Keratinocyte (primary cell): ENCODE measurements at regions not wholly inside any gene's neighbourhood (a gene's known extent, or its start where the extent isn't known, plus 50 kb on each side); places are given as distances from the start of the nearest gene placed in this dataset.

Source experiments
- DNase-seq: peaks from one replicate; pipeline ENCODE4 v3.0.0-alpha.2; 2011; ENCODE audit warnings: low read depth, missing footprints, low spot score
- FAIRE-seq: peaks from 2 replicates; lab custom pipeline; 2011; peaks lifted over from hg19 to GRCh38; lab: Jason Lieb, UNC
- H2AFZ ChIP-seq: 2 replicates; pipeline ENCODE4 v1.6.0; 2012; ENCODE audit warnings: low read length, control low read depth, inconsistent platforms; ENCODE audit not compliant: control insufficient read depth
- H3K27ac ChIP-seq: 2 replicates; pipeline ENCODE4 v1.5.1; 2011; ENCODE audit warnings: low read length; ENCODE audit not compliant: control insufficient read depth, insufficient read depth
- H3K27me3 ChIP-seq: 3 replicates; pipeline ENCODE4 v1.6.0; 2011; ENCODE audit warnings: low read length; ENCODE audit not compliant: control insufficient read depth, insufficient read depth; ENCODE audit errors: extremely low read depth
- H3K36me3 ChIP-seq, 2 experiments: 2 replicates in 1 of 2; 3 replicates in 1 of 2; pipeline ENCODE4 v1.5.1; 2011; ENCODE audit warnings: low read length in 2 of 2, mild to moderate bottlenecking in 1 of 2; ENCODE audit not compliant: control insufficient read depth in 2 of 2, insufficient read depth in 2 of 2; ENCODE audit errors: extremely low read depth in 1 of 2
- H3K4me1 ChIP-seq: 3 replicates; pipeline ENCODE4 v1.5.1; 2011; ENCODE audit warnings: low read length; ENCODE audit not compliant: control insufficient read depth, insufficient read depth; ENCODE audit errors: extremely low read depth
- H3K4me2 ChIP-seq: 3 replicates; pipeline ENCODE4 v1.6.0; 2011; ENCODE audit warnings: low read depth, low read length; ENCODE audit not compliant: control insufficient read depth, insufficient read depth; ENCODE audit errors: extremely low read depth
- H3K4me3 ChIP-seq, 3 experiments: fragments of 200-600 bp in 1 of 3; sonication (generic) in 1 of 3; 2 replicates in 2 of 3; 3 replicates in 1 of 3; pipeline ENCODE4 v1.5.1; 2011 to 2016; ENCODE audit warnings: low read length in 3 of 3, mild to moderate bottlenecking in 3 of 3, control low read depth in 2 of 3, inconsistent platforms in 1 of 3, low read depth in 1 of 3, mixed read lengths in 1 of 3, mixed run types in 1 of 3, moderate library complexity in 1 of 3; ENCODE audit not compliant: control insufficient read depth in 2 of 3, insufficient read depth in 2 of 3; ENCODE audit errors: extremely low read depth in 1 of 3
- H3K79me2 ChIP-seq: 2 replicates; pipeline ENCODE4 v1.6.0; 2012; ENCODE audit warnings: low read length; ENCODE audit not compliant: control insufficient read depth, insufficient read depth
- H3K9ac ChIP-seq: 3 replicates; pipeline ENCODE4 v1.6.0; 2011; ENCODE audit warnings: low read length; ENCODE audit not compliant: control insufficient read depth, insufficient read depth; ENCODE audit errors: extremely low read depth
- H3K9me1 ChIP-seq: 3 replicates; pipeline ENCODE4 v1.6.0; 2011; ENCODE audit warnings: low read length; ENCODE audit not compliant: control insufficient read depth, insufficient read depth; ENCODE audit errors: extremely low read depth
- H3K9me3 ChIP-seq: 2 replicates; pipeline ENCODE4 v1.5.1; 2012; ENCODE audit warnings: low read depth, low read length; ENCODE audit not compliant: control insufficient read depth
- H4K20me1 ChIP-seq: 3 replicates; pipeline ENCODE4 v1.6.0; 2011; ENCODE audit warnings: low read length; ENCODE audit not compliant: control insufficient read depth, insufficient read depth; ENCODE audit errors: extremely low read depth
- EZH2 ChIP-seq: IDR thresholded peaks from one replicate; pipeline ENCODE4 v1.6.1; 2012; ENCODE audit warnings: inconsistent platforms, mild to moderate bottlenecking, low read length, moderate library complexity
- dilution Hi-C: fragments of 300-500 bp; cut with MboI; formaldehyde crosslinking; loops from one replicate; pipeline ENCODE4 v1.7.0; 2020; ENCODE audit warnings: low sequenced_read_pairs; ENCODE audit not compliant: extremely low pct_ligation_motif_present
- TF ChIP-seq, protein P1 (sequence below), 3 experiments: IDR thresholded peaks in 1 of 3; conservative IDR thresholded peaks in 1 of 3; optimal IDR thresholded peaks in 1 of 3; 2 replicates in 2 of 3; 3 replicates in 1 of 3; pipeline versions ENCODE3 to v1.5.1; 2011; ENCODE audit warnings: low read length in 3 of 3, mild to moderate bottlenecking in 3 of 3, moderate library complexity in 2 of 3, control low read depth in 1 of 3, inconsistent platforms in 1 of 3; ENCODE audit not compliant: insufficient read depth in 2 of 3; ENCODE audit errors: extremely low read depth in 1 of 3

GRCh38 chr10:113243311-113243710 lies 293.3 kb downstream of the TCF7L2 start:
- Histone ChIP-seq H4K20me1 (no peaks in the 10 kb centered on the region), H3K9me1 (no peaks in the 10 kb centered on the region), H3K4me1 (no peaks in the 10 kb centered on the region), H3K4me2 (no peak overlapping the region), H3K27me3 (no peaks in the 10 kb centered on the region), H3K9me3 (no peaks in the 10 kb centered on the region), H3K4me3 (no peak overlapping the region), H3K27ac (no peak overlapping the region), H3K36me3 (no peaks in the 10 kb centered on the region), H2AFZ (no peak overlapping the region), H3K9ac (no peak overlapping the region), H3K79me2 (no peaks in the 10 kb centered on the region)
- DNase-seq, result no peak
- FAIRE-seq, result no peak
- dilution Hi-C loops, result no loop called here
- TF ChIP-seq, protein P1, sequence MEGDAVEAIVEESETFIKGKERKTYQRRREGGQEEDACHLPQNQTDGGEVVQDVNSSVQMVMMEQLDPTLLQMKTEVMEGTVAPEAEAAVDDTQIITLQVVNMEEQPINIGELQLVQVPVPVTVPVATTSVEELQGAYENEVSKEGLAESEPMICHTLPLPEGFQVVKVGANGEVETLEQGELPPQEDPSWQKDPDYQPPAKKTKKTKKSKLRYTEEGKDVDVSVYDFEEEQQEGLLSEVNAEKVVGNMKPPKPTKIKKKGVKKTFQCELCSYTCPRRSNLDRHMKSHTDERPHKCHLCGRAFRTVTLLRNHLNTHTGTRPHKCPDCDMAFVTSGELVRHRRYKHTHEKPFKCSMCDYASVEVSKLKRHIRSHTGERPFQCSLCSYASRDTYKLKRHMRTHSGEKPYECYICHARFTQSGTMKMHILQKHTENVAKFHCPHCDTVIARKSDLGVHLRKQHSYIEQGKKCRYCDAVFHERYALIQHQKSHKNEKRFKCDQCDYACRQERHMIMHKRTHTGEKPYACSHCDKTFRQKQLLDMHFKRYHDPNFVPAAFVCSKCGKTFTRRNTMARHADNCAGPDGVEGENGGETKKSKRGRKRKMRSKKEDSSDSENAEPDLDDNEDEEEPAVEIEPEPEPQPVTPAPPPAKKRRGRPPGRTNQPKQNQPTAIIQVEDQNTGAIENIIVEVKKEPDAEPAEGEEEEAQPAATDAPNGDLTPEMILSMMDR (optimal IDR thresholded peaks at IDR 0.05 in 1 of 3, IDR thresholded peaks at IDR 0.05 in 1 of 3, conservative IDR thresholded peaks at IDR 0.05 in 1 of 3; ENCODE audit: extremely low read depth in 1 of 3, insufficient read depth in 2 of 3, low read length in 3 of 3), result no peak
- no peak for TF ChIP-seq EZH2

- dilution Hi-C loops, result no loop called here
- no peak for FAIRE-seq
- Histone ChIP-seq H3K9me1 (no peaks in the 10 kb centered on the region), H3K4me3 (no peak overlapping the region), H2AFZ (no peak overlapping the region), H3K79me2 (no peaks in the 10 kb centered on the region), H3K36me3 (no peaks in the 10 kb centered on the region), H3K27me3 (no peaks in the 10 kb centered on the region), H3K4me2 (no peak overlapping the region), H3K9me3 (no peaks in the 10 kb centered on the region), H3K9ac (no peak overlapping the region), H3K4me1 (no peaks in the 10 kb centered on the region), H3K27ac (no peak overlapping the region), H4K20me1 (no peaks in the 10 kb centered on the region)
- no peak for TF ChIP-seq EZH2
- TF ChIP-seq, protein P1 (optimal IDR thresholded peaks at IDR 0.05 in 1 of 3, IDR thresholded peaks at IDR 0.05 in 1 of 3, conservative IDR thresholded peaks at IDR 0.05 in 1 of 3; ENCODE audit: extremely low read depth in 1 of 3, insufficient read depth in 2 of 3, low read length in 3 of 3), result no peak
- no peak for DNase-seq
These were observed 294.7 kb downstream of the TCF7L2 start for GRCh38 chr10:113244750-113245149.
